Right renal pelvis (tissue), 4 donors: ENCODE measurements at regions not wholly inside any gene's neighbourhood (a gene's known extent, or its start where the extent isn't known, plus 50 kb on each side); places are given as distances from the start of the nearest gene placed in this dataset.

ENCODE experiments used
- DNase-seq, 4 donors: peaks; one replicate each; pipeline ENCODE4 v3.0.0-alpha.2; 2013; ENCODE audit warnings: low read depth in 4 of 4, low spot score in 3 of 4, missing footprints in 1 of 4

DNA sequence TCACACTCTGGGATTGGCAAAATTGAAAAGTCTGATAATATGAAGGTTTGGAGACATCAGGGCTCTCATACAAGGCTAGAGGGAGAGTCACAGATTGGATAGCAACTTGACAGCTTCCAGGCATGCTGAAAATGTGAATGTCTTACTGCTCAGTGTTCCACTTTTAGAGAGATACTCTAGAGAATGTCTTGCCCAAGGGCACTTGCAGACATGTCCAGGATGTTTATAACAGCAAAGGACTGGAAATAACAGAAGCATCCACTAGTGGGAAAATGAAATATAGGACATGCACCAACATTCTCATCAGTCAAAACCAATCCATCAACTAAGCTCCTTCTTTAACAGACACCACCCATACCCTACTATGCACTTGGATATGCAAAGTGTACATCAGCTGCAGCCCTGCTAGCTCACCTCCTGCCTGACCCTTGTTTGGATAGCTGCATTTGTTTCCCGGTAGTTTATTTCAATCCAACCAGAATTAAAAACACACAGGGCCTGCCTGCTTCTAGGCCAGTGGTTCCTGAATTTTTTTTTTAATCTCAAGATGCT, 101.6 kb upstream of the ARHGEF3 start:
- DNase-seq, result no peak

DNA sequence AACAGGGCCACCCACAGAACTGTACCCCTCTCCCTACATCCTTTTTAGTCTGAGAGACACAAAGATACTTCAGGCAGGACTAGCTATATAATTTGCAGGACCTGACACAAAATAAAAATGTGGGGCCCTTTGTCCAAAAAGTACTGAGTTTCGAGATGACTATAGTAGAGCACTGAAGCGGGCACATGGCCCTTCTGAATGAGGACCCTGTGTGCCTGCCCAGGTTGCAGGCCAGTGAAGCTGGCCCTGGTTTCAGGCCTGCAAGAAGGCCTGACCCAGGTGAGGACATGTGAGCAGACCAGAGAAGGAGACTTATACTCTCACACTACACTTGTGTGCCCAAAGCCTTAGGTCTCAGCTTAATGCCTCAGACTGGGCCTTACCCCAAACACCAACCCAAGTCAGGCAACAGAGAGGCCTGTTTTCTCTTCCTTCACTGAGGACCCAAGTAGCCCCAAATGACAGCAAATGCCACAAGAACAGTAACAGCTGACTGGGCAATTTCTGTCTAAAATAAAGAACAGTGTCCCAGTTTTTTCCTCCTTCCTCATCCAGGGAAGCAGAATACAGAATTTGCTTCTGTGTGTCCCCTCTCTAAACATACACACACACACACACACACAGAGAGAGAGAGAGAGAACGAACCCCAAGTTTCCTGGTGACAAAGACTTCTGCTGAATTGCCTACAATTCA, 100.9 kb upstream of the ARHGEF3 start:
- DNase-seq, result no peak

DNA sequence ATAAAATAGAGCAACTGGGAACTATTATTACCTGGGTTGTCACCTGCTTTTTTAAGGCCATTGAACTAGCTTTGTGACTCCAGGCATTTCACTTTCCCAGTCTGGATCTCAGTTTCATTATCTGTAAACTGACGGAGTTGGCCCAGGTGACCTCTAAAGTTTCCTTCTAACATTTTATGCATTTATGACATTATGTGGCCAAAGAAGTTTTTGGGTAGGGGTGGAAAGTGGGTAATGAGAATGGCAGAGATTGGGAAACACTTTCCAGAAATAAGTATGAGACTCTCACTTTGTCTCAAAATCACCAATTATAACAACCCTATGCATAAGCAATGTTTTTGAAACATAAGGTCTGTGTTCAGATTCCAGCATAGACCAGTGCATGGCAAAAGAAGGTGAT, 99.1 kb upstream of the ARHGEF3 start:
- DNase-seq, result no peak

DNA sequence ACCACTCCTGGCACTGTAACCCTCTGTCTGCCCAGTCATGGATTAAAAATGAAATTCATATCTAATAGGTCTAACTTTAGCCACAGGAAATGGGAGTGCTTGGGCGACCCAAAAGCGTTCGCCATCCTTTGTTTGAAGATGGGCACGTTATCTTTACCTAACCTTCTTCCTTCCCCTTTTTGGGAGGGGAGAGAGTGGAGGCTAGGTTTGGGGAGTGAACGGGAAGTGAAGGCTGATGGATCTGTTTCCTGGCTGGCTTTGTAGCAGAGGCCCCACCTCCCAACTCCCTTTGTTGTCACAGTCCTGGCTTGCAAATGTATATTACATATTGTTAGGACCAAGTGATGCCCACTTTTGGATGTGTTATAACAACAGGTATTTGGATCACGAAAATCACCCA, 98.1 kb upstream of the ARHGEF3 start:
- no peak for DNase-seq

DNA sequence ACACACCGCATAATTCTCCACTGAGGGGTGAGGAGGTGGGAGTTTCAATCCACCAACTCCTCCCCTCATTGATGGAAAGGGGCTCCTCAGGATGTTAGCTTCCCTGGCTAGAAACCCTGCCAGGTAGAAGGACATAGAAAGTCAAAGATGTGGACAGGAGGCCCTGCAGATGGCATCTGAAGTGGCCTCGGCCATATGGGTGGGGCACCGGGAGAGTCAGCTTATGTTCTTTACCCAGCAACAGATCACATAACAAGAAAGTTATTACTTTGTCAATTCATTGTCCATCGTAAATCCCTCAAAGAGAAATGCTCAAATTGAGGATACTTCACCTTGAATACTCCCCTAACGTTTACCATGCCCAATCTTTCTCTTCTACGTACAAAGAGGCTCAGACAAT, 97.3 kb upstream of the ARHGEF3 start:
- DNase-seq, result no peak

DNA sequence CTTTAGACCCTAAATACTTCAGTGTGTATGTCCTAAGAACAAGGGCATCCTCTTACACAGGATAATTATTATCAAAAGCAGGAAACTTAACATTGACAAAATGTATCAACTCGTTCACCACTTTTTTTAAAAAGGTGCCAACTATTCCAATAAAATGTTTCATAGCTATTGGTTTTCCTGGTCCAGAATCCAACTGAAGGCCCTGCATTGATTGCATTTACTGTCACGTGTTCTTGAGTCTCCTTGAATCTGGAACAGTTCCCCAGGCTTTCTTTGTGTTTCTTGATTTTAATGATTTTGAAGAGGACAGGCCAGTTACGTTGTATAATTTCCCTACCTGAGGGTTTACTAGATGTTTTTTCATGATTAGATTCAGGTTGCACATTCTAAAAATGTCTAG, 94.6 kb upstream of the ARHGEF3 start:
- DNase-seq, result no peak

DNA sequence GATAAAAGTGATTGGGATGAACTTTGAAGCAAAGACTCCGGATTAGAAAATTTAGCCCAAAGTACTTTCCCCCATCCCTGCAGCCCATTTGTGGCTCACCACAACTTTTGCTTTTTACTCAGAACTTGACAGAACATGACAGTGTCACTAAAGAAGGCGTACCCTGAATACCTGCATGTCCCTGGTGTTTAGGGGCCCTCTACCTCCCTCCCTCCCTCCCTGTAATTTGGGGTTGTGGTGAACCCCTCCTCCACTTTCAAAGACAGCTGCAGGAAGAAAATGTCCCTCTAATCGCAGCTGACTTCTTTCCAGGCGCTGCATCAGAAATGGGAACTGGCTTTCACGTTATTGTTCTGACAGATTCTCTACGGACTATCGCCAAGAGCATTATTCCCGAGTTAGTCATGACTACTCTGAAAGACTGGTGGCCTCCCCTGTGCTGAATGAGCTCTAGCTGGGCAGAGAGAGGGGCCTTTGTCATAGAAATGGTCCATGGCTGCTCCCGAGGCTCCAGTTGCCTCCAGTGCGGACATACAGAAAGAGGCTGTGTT, 93.2 kb upstream of the ARHGEF3 start:
- no peak for DNase-seq

DNA sequence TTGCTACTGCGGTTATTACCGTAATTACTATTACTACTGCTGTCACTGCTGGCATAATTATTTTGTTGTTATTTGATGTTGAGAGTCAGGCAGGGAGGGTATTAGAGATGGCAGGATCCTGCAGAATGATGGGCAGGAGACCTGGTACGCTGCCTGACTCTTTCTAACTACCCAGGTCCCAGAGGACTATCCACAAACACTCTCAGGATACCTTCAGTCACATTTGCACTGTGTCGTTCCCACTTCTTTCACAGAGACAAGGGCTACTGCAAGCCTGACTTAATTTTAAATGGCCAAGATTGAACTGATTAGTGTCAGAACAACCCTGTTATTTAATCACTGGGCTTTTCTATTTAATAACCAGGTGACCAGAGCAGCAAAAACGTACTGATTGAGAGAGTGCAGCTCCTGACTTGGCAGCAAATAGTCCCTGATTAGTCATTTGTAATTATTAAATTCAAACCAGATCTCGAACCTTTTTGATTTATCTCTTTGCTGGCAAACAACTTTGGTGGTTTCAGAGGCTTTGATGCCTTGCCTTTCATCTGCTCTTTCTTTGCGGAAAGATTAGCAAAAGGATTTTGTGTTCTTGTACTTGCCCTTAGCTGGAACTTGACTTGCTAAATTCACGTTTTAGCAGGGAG, 88.8 kb upstream of the ARHGEF3 start:
- DNase-seq, result no peak

DNA sequence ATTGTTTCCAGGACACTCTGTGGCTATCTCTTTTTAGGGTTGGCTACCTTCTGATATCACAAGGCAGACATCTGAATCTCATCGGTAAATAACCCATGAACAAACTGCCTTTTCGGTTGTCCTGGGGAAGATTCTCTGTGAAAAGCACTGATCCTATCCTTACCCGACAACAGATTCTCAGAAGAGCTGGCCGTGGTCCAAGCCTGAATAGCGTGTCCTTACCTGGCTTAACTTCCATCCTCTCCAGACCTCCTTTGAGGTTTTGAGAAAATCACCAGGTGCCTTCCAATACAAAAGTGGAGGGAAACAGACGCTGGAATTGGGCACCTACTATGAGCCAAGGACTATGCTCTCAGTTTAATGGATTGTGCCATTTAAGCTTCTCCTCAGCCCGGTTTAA, 87.4 kb upstream of the ARHGEF3 start:
- DNase-seq, result no peak

DNA sequence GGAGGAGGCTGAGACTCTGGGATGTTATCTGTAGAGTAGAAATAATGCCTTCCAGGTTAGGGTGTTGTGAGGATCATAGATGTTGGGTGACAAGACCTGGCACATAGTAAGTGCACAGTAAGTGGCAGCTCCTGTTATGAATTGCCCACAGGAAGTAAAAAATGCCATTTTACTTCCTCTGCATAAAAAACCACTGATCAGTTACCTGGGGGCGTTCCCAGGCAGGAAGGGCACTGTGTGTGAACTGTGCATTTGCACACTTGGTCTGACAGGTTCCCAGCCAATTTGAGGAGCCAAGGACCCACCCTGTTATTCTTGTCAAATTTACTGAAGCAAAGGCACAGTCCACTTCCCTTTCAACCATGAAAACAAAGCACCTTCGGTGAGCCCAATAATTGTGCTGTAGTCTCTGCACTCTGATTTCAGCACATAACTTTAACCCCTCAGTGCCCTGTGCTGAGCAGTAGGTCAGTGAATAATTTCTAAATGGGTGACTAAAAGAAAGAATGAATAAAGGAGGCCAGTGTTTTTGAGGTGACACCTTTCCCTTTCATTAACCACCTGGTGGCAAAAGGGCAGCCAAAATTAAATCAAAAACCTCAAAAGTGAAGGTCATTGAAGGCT, 85.8 kb upstream of the ARHGEF3 start:
- no peak for DNase-seq

DNA sequence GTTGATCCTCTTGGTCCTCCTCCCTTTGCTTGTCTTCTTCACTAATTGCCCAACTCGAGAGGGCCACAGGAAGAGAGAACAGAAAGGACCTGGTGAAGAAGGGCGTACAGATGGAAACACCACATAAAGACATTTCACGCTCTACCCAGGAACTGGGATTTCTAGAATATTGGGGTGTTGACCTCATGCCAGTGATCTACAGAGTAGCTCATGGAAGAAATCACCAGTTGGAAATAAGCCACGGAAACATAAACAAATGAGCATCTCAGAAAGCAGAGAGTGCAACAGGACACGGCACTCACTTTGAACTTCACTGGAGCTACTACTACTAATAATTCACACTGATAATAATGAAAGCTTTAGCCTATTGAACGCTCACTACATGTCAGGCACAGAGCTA, 84.6 kb upstream of the ARHGEF3 start:
- no peak for DNase-seq

DNA sequence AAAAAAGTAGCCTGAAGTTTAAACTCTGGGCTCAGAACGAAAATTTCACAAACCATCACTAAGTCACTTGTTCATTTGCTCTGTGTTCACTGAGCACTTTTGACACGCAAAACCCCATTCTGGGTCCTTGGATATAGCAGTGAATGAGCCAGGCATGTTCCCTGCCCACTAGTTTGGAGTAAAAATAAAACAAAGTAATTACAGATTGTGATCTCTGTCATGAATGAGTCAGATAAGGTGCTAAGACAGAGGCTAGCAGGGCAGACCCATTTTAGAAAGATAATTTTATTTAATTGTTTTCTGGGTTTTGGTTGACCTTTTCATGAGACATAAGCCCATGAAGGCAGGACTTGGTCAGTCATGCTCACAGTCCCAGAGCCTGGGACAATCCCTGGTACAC, 84.1 kb upstream of the ARHGEF3 start:
- no peak for DNase-seq

DNA sequence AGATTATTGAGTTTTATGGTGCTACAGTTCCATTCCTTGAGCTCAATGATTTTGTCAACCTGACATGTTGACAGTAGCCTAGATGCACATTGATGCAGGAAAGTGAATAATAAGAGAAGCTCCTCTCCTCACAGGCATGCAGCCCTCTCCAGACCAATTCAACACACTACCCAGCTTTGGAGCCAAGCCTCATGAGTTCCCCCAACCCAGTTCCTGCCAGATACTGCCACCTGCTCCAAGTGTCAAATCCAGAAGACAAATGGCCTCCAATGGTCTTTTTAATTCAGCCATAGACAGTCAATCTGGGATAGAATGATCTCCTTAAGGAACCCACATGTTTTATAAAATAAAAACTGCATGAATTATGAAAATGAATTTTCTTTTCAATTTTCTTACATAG, 83.7 kb upstream of the ARHGEF3 start:
- no peak for DNase-seq

DNA sequence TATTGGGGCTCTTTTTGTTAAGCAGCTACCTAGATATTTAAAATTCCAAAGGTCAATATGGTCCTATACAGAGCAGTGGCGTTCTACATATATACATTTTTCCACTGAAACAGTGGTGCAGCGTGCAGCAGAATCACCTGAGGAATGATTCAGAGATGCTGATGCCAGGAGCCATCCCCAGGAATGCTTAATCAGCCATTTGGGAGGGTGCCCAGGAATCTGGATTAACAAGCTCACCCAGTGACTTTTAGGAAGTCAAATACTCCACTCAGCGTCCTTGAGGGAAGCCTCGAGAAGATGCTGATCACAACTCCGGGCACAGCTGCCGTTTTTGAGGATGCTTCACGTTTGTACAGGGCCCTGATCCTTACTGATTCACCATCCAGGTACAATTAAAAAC, 82.6 kb upstream of the ARHGEF3 start:
- no peak for DNase-seq

DNA sequence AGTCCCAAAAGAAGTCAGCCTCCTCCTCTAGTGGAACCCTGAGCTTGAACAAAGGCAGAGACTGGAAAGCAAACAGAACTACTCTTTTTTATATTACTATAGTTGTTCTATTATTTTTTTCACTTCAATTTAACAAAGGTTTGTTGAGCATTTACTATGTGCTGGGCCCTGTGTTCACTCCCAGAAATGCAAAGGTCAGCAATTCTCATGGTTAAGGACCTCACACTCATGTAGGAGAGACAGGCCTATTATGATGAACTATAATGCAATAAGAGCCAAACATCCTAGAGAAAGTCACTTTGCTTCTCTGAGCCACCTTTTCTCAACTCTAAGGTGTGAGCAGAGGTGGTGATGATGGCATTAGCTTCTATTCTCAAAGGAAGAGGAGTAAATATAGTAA, 82.1 kb upstream of the ARHGEF3 start:
- no peak for DNase-seq

DNA sequence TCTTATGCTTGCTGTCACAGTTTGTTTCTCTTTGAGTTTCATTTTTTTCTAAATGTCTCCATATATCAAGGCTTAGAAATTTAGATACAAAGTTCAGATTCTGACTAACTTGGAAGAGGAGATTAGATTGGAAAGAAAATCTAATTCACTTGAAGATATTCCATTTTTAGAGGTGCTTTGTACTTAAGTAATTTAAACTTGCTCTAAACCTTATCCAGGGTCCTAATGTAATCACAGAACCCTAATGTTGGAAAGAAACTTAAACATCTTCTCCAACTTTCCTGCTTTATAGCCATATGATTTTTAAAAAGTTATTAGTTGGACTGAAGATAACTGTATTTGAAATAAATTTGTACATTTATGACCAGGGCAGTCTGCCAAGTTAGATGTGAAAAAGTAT, 81.1 kb upstream of the ARHGEF3 start:
- no peak for DNase-seq

DNA sequence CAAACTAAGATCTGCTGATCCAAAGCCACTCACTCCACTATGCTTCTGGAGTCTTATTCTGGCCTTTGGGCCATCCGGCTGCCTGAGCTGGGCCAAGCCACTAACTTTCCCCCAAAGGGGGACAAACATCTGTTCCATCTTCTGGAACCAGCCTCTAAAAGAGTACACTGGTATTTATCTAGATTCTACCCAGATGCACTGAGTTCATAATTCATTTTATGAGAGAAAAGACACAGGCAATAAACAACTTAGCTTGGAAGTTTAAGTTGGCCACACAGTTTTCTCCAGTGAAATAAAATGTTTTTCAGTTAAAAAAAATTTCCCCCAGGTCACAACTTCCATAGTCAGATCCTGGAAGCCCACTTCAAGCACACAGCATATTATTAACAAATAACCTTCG, 80.1 kb upstream of the ARHGEF3 start:
- DNase-seq, result no peak

DNA sequence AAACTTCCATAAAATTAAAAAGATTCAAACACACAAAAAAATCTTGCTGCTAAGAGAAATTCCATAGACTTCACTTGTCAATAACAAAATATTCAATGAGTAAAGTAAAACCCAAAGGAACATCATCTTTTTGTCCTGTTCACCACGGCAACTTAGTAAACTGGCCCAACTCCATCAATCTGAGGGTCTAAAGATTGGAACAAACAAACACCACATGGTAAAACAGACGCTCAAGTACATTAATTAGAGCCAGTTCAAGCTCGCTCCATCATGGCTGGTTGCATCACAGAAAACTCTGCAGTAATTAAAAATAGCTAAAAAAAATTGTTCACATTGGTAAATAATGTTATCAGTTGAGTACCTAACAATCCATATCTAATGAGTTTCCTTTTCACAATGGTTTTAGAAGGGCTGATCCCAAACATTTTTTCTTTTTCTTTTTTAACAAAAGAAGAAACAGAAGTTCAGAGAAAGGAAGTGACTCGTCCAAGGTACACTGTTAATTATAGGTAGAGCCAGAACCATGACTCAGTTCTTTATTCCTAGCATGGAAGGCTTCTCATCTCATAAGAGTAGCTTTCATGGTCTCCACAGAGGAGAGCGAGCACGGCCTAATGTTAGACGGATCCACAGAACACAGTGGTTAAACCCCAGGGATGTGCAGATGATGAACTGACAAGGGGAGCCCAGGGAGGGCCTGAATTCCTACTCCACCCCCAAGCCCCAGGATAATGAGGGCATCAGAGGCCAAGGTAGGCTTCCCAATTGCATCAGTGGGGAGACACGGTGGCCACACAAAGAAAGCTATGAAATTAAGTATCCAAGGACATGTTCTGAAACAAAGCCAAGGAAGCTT, 79.2 kb upstream of the ARHGEF3 start:
- no peak for DNase-seq

DNA sequence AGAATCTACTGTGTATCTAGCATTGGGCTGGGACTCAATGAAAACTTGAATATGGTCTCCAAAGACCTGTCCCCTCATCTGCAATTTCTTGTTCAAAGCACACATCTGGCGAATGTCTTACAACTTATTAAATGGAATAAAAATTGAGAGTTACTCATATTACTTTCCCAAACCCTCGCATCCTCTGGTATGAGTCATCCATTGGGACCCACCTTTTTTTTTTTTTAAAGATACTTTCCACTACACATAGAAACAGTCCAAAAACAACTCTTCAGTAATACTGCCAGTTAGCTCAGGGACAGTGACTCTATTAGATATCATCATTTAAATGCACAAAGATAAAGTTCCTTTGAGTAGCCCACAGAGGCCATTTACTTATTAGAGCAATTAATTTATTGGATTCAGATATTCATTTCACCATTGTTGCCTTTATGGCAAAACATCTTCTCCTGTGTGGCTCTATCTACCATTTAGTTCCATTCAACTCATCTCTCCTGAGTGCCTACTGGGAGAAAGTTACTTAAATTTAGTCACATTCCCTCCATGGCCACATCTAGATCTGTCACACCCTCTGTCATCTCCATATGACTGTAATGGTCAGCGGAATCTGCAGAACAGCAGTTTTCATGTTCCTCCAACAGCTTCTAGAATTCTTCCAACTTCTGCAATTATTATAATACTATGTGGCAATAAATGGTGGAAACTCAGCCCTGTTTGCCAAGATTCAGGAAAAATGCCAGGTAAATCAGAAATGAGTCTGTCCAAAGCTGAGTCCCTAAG, 77.9 kb upstream of the ARHGEF3 start:
- DNase-seq, result no peak

DNA sequence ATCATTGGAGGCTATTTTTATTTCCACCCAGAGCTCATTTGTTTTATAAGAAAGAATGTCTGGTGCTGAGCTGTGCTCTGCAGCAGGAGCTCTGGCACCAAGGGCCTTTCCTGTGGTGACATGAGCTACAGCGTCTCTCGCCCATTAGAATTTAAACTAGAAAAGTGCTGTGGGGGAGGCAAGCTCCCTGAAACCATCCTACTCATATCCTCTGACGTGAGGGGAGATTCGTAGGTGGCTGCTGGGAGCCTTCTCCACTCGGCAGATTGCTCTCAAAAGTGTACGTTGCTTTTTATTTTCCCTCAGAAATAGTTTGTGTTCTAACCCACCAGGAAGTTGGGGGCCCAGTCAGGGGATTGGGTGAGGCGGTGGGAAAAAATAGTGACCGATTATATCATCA, 76.3 kb upstream of the ARHGEF3 start:
- DNase-seq, result peak in 2 of 4 donors; percentile 40 to 44
